ENCODE measurements at regions not wholly inside any gene's neighbourhood (a gene's known extent, or its start where the extent isn't known, plus 50 kb on each side); places are given as distances from the start of the nearest gene placed in this dataset.
"Not testable (repeated sequence)": the region's sequence is repeated elsewhere in the genome, so short reads cannot be mapped to it uniquely, and the experiment has no call there.

- no peaks in the 10 kb centered on the region for H3K9me3 ChIP-seq
- TF ChIP-seq CTCF (IDR thresholded peaks at IDR 0.05), result no peak
- intact Hi-C loops (cut with DNase I), result no loop called here
- no peaks in the 10 kb centered on the region for H3K4me1 ChIP-seq
- H3K27ac ChIP-seq, result no peak overlapping the region
- H3K36me3 ChIP-seq, result no peaks in the 10 kb centered on the region
- no peaks in the 10 kb centered on the region for H3K27me3 ChIP-seq
- ATAC-seq (no peak), DNase-seq (no peak), FAIRE-seq (no peak)
- no peak overlapping the region for H3K4me3 ChIP-seq
Measured at GRCh38 chr5:87535706-87536105, 123.0 kb upstream of the CCNH start.

- Histone ChIP-seq H3K27me3 (no peaks in the 10 kb centered on the region), H3K9me3 (no peaks in the 10 kb centered on the region), H3K4me3 (no peak overlapping the region), H3K36me3 (no peaks in the 10 kb centered on the region), H3K27ac (no peak overlapping the region), H3K4me1 (no peaks in the 10 kb centered on the region)
- ATAC-seq, result no peak
- WGBS, 2 donors, result 76 to 88% methylated on average over 1 of the region's 1 CpG
- intact Hi-C loops (cut with DNase I), result no loop called here
- no peak for DNase-seq
- FAIRE-seq, result no peak
- no peak for TF ChIP-seq CTCF (IDR thresholded peaks at IDR 0.05)
Measured at GRCh38 chr5:87529486-87530076, 116.9 kb upstream of the CCNH start.

GRCh38 chr5:87526131-87526530, 113.4 kb upstream of the CCNH start:
- DNase-seq, result no peak
- TF ChIP-seq CTCF (IDR thresholded peaks at IDR 0.05), result no peak
- Histone ChIP-seq H3K27me3 (no peaks in the 10 kb centered on the region), H3K4me1 (no peaks in the 10 kb centered on the region), H3K4me3 (no peak overlapping the region), H3K36me3 (no peaks in the 10 kb centered on the region), H3K9me3 (no peaks in the 10 kb centered on the region), H3K27ac (no peak overlapping the region)
- WGBS, 2 donors, result 70 to 83% methylated on average over 2 of the region's 2 CpGs
- intact Hi-C loops (cut with DNase I), result no loop called here
- ATAC-seq, result no peak
- FAIRE-seq, result no peak

- DNase-seq, result no peak
- intact Hi-C loops (cut with DNase I), result no loop called here
- Histone ChIP-seq H3K9me3 (no peaks in the 10 kb centered on the region), H3K36me3 (no peaks in the 10 kb centered on the region), H3K27me3 (no peaks in the 10 kb centered on the region), H3K4me1 (no peaks in the 10 kb centered on the region), H3K27ac (no peak overlapping the region), H3K4me3 (no peak overlapping the region)
- ATAC-seq, result no peak
- no peak for FAIRE-seq
- WGBS, 2 donors, result 31 to 42% methylated on average over 9 of the region's 9 CpGs
- no peak for TF ChIP-seq CTCF (IDR thresholded peaks at IDR 0.05)
Measured at GRCh38 chr5:87524217-87524616, 111.5 kb upstream of the CCNH start.

- not testable (repeated sequence) for FAIRE-seq, H3K36me3 ChIP-seq
- 51 to 55% methylated on average over 3 of the region's 3 CpGs for WGBS, 2 donors
Measured at GRCh38 chr5:87511778-87512177, 99.0 kb upstream of the CCNH start.

More at GRCh38 chr5:87511778-87512177, 99.0 kb upstream of the CCNH start:
- H3K4me3 ChIP-seq; ATAC-seq; H3K27ac ChIP-seq; intact Hi-C loops (cut with DNase I); H3K9me3 ChIP-seq; H3K27me3 ChIP-seq; H3K4me1 ChIP-seq; DNase-seq: not testable (repeated sequence)

Data from pancreas (tissue), 10 donors.